ENCODE measurements at regions not wholly inside any gene's neighbourhood (a gene's known extent, or its start where the extent isn't known, plus 50 kb on each side); places are given as distances from the start of the nearest gene placed in this dataset.
"Not testable (repeated sequence)": the region's sequence is repeated elsewhere in the genome, so short reads cannot be mapped to it uniquely, and the experiment has no call there.

GRCh38 chr14:101251812-101252442, 309.4 kb upstream of the DIO3 start:
- no peak for DNase-seq

DNA sequence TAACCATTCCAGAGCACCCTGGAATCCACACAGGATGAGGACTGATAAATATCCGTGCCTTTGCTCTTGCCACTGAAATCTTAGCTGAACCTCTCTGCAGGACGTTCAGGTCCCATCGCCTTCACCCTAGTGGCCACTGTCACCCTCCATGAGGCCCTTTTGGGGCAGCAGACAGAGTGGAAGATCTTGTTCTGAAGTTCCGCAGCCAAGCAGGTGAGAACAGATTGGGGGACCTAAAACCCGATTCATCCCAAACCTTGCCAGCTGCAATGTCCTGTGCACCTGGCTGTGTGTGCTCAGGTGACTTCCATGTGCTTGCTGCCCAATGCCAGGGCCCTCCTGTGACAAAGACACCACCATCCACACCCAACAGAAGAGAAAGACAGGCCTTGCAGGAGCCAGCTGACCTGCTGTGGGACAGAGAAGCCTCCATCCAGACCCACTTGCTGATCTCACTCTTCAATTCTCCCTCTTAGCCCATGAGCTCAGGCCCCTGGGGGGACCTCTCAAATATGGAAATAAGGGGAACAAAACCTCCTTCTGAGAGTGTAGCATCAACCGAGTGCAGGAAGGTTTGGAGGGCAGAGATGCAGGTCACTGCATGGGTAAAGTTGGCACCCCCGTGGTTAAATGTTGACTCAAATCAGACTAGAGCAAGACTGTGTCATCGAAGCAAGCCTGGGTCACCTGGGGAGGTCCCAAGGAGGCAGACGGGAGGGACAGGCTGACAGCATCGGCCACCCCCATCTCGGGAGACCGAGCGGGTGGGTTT, 308.7 kb upstream of the DIO3 start:
- DNase-seq, result no peak

DNA sequence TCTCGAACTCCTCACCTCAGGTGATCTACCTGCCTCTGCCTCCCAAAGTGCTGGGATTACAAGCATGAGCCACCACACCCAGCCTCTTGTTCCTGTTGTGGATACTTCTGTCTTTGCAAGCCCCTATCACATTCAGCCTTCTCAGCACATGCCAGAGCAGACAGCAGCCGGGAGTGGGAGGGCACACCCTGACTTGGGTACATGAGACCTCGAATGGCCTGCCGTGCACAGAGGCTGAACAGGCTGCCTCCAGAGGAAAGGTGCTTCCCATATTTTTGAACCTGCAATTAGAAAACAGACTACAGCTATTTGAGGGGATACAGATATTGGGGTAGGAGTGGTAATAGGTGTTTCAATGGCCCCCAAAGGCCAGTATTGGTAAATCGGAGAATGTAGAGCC, 307.3 kb upstream of the DIO3 start:
- DNase-seq, result no peak

GRCh38 chr14:101254805-101255764, 306.2 kb upstream of the DIO3 start:
- DNase-seq, result no peak

GRCh38 chr14:101255765-101256125, 305.6 kb upstream of the DIO3 start:
- DNase-seq, result no peak

DNA sequence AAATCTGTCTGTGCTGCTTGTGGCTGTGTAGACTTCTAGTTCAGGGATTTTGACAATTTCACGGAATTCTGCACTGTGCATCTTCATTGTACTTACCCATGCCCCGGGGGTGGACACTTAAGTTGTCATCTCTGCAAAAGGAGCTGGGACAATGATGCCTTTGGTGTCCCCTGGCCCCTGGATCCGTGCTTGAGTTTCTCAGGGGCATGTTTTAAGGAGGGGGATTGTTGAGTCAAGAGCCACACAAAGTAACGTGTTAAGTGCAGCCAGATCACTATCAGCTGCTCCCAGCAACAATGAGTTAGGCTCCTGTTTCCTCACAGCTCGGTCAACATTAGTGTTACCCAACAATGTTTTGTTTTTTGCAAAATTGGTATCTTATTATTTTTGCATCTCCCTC, 305.0 kb upstream of the DIO3 start:
- DNase-seq, result no peak

GRCh38 chr14:101257551-101257950, 303.7 kb upstream of the DIO3 start:
- no peak for DNase-seq

DNA sequence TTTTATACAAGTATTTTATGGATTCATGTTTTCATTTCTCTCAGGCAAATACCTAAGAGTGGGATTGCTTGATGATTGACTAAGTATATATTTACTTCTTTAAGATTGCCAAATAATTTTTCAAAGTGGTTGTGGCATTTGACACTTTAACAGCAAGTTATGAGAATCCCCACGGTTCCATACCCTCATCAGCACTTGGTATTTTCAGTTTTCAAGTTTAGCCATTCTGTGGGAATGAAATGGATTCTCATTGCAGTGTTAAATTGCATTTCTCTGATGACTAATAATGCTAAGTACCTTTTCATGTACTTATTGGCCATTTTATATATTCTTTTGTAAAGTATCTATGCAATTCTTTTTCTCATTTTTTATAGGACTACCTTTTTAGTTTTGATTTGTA, 301.5 kb upstream of the DIO3 start:
- DNase-seq, result no peak

DNA sequence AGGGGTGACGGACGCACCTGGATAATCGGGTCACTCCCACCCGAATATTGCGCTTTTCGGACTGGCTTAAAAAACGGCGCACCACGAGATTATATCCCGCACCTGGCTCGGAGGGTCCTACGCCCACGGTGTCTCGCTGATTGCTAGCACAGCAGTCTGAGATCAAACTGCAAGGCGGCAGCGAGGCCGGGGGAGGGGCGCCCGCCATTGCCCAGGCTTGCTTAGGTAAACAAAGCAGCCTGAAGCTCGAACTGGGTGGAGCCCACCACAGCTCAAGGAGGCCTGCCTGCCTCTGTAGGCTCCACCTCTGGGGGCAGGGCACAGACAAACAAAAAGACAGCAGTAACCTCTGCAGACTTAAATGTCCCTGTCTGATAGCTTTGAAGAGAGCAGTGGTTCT, 294.9 kb upstream of the DIO3 start:
- DNase-seq, result not testable (repeated sequence)

DNA sequence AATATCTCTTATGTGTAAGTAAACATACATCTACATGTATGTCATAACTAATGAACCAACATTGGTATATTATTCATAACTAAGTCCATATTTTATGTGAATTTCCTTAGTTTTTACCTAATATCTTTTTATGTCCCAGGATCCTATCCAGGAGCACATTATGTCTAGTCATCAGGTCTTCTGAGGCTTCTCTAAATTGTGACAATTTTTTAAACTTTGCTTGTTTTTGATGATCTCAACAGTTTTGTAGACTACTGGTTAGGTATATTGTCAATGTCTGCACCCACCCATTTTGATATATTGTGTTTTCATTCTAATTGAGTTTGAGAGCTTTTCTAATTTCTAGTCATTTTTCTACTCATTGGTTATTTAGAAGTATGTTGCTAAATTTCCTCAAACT, 288.2 kb upstream of the DIO3 start:
- no peak for DNase-seq

DNA sequence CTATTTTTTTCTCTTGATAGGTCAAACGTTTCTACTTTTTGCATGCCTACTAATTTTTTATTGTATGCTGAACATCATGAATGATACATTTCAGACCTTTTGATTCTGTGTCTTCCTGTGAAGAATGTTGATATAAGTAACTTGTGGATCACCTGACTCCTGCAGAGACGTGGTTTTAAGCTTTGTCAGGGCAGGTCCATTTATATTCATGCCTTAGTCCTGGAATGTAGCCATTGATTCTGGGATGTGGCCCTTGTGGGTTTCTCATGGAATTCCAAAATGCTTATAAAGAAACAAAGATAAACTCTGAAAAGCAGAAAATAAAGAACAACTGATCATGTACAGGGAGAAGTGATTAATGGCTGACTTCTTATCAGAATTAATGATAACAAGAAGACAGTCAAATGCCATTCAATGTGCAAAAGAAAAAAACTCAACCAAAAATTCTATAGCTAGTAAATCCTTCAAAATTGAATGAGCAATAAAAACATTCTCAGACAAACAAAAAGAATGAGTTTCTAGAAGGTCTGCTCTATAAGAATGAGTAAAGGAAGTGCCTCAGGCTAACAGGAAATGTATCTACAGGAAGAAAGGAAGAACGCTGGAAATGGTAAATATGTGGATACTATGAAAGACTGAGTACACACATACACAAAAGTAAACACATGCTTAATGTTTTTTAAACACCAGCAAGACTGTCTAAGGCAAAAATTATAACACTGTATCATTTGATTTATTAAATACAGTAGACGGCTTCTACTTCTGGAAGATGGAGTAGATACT, 284.8 kb upstream of the DIO3 start:
- DNase-seq, result no peak

DNA sequence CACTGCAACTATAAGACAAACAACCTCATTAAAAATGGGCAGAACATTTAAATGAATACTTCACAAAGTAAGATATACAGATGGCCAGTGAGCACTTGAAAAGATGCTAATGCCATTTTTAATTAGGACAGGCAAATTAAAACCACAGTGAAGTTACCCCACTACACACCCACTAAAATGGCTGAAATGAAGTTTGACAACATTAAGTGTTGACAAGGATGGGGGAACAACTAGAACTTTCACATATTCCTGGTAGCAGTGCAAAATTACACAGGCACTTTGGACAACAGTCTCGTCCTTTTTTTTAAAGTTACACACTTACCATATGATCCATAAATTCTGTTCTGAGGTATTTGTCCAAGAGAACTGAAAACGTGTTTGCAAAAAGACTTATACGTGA, 278.9 kb upstream of the DIO3 start:
- DNase-seq, result no peak

GRCh38 chr14:101284711-101285110, 276.6 kb upstream of the DIO3 start:
- no peak for DNase-seq

GRCh38 chr14:101286271-101287018, 274.9 kb upstream of the DIO3 start:
- DNase-seq, result no peak

DNA sequence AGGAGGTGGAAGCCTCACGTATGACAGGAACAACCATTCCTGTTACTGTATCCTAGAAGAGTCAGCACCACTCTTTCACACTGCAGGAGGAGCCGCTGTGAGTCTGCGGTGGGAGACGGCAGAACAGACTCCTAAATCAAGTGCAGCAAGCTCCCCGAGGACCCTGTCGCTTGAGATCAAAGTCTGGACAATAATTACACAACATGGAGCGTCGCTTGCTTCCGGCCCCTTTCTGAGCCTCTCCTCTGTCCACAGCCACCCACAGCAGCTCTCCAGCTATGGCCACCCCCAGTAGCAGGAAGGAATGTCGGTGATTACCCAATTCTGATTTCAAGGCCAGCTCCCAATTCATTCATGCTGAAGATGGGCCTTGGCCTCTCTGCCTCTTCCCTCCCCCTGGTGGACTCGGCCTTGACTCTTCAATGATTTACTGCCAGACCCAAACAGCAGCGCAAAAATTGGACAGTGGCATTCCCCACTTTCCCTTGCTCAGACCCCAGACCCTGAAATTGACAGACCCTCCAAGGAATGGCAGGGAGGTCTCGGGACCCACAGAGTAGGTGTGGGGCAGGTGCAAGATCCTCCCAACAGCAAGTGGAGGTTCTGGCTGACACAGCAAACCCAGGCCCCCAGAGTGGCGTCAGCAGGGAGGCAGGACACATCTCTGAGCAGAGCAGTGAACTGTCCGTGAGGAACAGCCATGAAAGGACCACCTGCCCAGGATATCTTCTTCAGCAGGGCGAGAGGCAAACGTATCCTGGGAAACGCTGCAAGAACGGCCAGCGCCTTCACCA, 272.7 kb upstream of the DIO3 start:
- DNase-seq, result no peak

DNA sequence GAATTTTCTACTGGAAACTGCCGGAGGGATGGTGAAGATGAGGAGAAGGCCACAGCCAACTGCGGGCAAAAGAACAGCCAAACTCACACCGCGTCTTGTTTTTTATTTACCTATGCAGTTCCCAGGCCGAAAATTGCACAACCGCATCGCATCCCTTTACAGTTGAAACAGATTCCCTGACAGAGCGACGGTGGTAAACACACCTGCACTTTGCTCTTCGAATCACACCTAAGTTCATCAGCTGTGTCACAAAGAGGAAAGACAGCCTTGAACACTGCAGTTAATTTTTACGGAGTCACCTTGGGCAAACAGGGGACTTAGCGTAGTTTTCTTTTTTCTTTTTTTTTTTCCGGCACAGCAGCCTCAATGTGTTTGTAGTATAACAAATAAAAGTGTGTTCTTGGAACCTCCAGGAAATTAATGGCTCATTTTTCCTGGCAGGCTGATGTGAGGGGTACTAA, 272.0 kb upstream of the DIO3 start:
- no peak for DNase-seq

DNA sequence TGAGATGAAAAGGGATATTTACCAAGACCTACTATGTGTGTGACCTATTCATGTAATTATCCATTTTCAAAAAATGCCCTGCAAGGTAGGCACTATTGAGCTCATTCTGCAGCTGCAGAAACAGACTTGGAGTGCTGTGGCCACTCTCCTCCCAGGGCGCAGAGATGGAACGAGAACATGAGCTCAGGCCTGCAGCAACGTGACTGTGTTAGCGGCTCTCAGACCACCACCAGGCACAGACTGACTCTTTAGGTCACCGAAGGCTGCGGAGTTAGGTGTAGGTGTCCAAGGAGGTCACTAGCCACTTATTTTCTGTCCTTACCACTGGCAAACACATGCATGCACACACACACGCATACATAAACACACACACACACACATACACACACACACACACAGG, 271.4 kb upstream of the DIO3 start:
- no peak for DNase-seq

DNA sequence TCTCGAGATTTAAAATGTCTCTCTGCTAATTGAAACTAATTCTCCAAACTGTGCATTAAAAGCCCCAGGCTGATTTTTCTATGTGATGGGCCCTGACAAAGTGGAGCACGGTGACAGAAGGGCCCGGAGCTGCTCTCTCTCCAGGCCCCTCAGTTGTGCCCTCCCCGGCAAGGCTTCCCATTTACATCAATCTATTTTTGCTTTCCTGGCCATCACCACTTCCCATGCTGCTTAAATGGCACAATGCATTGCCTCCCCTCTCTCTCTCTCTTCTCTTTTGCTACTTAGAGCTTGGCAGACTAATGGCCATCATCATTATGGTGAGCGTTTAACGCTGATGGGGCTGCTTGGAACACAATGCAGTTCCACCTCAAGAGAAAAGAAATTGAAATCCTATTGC, 270.7 kb upstream of the DIO3 start:
- peak; percentile 50 for DNase-seq

DNA sequence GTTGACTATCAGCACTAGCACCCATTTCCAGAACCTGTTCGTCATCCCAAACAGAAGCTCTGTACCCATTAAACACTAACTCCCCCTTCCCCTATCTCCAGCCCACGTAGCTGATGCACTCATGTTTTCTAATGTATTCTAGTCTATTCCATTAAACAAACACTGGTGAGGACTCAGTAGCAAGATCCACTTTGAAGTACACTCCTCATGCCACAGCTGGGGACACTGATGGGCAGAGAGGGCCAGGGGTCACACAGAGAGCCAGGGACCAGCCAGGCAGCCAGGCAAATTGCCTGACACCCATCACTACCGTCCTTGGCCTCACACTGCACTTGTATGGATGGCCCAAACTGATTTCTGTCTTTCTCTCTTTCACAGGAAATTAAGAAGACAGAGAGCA, 269.9 kb upstream of the DIO3 start:
- no peak for DNase-seq

GRCh38 chr14:101292448-101292847, 268.8 kb upstream of the DIO3 start:
- no peak for DNase-seq

DNA sequence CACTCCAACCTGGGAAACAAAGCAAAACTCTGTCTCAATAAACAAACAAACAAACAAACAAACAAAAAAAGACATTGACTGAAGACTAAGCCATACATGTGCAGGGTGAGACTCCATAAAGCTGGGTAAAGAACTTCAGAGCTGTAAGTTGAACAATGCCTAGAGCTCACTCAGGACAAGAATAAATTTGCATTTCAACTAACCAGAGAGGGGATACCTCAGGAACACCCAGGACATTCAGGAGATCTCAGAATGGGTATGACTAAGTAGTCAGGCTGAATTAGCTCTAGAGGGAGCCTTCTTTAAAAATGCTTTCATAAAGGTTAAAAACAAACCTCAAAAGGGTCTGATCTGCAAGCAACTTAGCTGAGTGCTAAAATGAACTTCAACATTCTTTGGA, 267.7 kb upstream of the DIO3 start:
- DNase-seq, result no peak

All from NCI-H2227 treated with DMSO at 0.1 percent for 48 hours (cell line).